CD14-positive monocyte (primary cell): ENCODE measurements at regions not wholly inside any gene's neighbourhood (a gene's known extent, or its start where the extent isn't known, plus 50 kb on each side); places are given as distances from the start of the nearest gene placed in this dataset.
"Not testable (repeated sequence)": the region's sequence is repeated elsewhere in the genome, so short reads cannot be mapped to it uniquely, and the experiment has no call there.

Experiments
- DNase-seq, 3 donors: peaks; one replicate each; pipeline ENCODE4 v3.0.0-alpha.2; 2011 to 2022
- H2AFZ ChIP-seq: 2 replicates; pipeline ENCODE4 v1.6.0; 2012; ENCODE audit warnings: mild to moderate bottlenecking, low read depth, low read length, inconsistent platforms; ENCODE audit not compliant: insufficient read depth, poor library complexity, severe bottlenecking
- H3K27ac ChIP-seq, 2 donors: 1 replicate in 1 of 2; 2 replicates in 1 of 2; pipeline ENCODE4 v1.5.1; 2012 to 2013; ENCODE audit warnings: low read length in 2 of 2, control low read depth in 1 of 2, inconsistent platforms in 1 of 2, low read depth in 1 of 2, mild to moderate bottlenecking in 1 of 2
- H3K27me3 ChIP-seq, 2 donors: one replicate each; pipeline versions ENCODE4 v1.6.0 to v1.6.1; 2011 to 2013; ENCODE audit warnings: low read length in 2 of 2; ENCODE audit not compliant: control insufficient read depth in 2 of 2, insufficient read depth in 2 of 2
- H3K36me3 ChIP-seq, 2 donors: replicated peaks in 1 of 2; 1 replicate in 1 of 2; 2 replicates in 1 of 2; pipeline versions ENCODE4 v1.5.1 to v1.6.1; 2012 to 2013; ENCODE audit warnings: low read length in 2 of 2, control low read depth in 1 of 2, inconsistent platforms in 1 of 2, mild to moderate bottlenecking in 1 of 2; ENCODE audit not compliant: insufficient read depth in 2 of 2, control insufficient read depth in 1 of 2
- H3K4me1 ChIP-seq, 2 donors: 1 replicate in 1 of 2; 2 replicates in 1 of 2; pipeline versions ENCODE4 v1.5.1 to v1.6.1; 2012 to 2013; ENCODE audit warnings: low read length in 2 of 2, control low read depth in 1 of 2, inconsistent platforms in 1 of 2, mild to moderate bottlenecking in 1 of 2, moderate library complexity in 1 of 2; ENCODE audit not compliant: insufficient read depth in 2 of 2, control insufficient read depth in 1 of 2
- H3K4me2 ChIP-seq: replicated peaks from 2 replicates; pipeline ENCODE3; 2012; ENCODE audit warnings: low read length, moderate library complexity, mild to moderate bottlenecking; ENCODE audit not compliant: poor library complexity, severe bottlenecking; ENCODE audit errors: extremely low read depth
- H3K4me3 ChIP-seq, 3 experiments: fragments of 200-600 bp in 1 of 3; sonication (generic) in 1 of 3; replicated peaks in 1 of 3; 1 replicate in 2 of 3; 2 replicates in 1 of 3; pipeline ENCODE4 v1.5.1; 2011 to 2013; ENCODE audit warnings: low read length in 3 of 3, mild to moderate bottlenecking in 3 of 3, control low read depth in 2 of 3, low read depth in 2 of 3, inconsistent platforms in 1 of 3, moderate library complexity in 1 of 3
- H3K79me2 ChIP-seq: 2 replicates; pipeline ENCODE4 v1.6.0; 2012; ENCODE audit warnings: mild to moderate bottlenecking, control low read depth, inconsistent platforms, low read length, moderate library complexity; ENCODE audit not compliant: insufficient read depth
- H3K9ac ChIP-seq: 2 replicates; pipeline ENCODE4 v1.6.0; 2017; ENCODE audit warnings: low read length, mild to moderate bottlenecking; ENCODE audit not compliant: insufficient read depth, poor library complexity, severe bottlenecking
- H3K9me3 ChIP-seq, 2 donors: replicated peaks in 1 of 2; 1 replicate in 1 of 2; 2 replicates in 1 of 2; pipeline versions ENCODE4 v1.5.1 to v1.6.1; 2012 to 2013; ENCODE audit warnings: low read length in 2 of 2, control low read depth in 1 of 2; ENCODE audit not compliant: control insufficient read depth in 1 of 2, insufficient read depth in 1 of 2
- H4K20me1 ChIP-seq: 2 replicates; pipeline ENCODE4 v1.6.0; 2012; ENCODE audit warnings: mild to moderate bottlenecking, low read length, control low read depth, moderate library complexity; ENCODE audit not compliant: insufficient read depth
- H3K27ac Mint-ChIP-seq, 7 donors: one replicate each; pipeline ENCODE4 v1.8.0; 2020; ENCODE audit warnings: mild to moderate bottlenecking in 7 of 7, mixed read lengths in 7 of 7, moderate library complexity in 6 of 7, inconsistent platforms in 2 of 7
- H3K27me3 Mint-ChIP-seq, 3 donors: one replicate each; pipeline ENCODE4 v1.8.0; 2021 to 2022; ENCODE audit warnings: low read depth in 3 of 3, mild to moderate bottlenecking in 3 of 3, mixed read lengths in 3 of 3, moderate library complexity in 3 of 3, inconsistent platforms in 1 of 3
- H3K36me3 Mint-ChIP-seq, 2 donors: one replicate each; pipeline ENCODE4 v1.8.0; 2020; ENCODE audit warnings: mixed read lengths in 2 of 2, inconsistent platforms in 1 of 2, mild to moderate bottlenecking in 1 of 2
- H3K4me1 Mint-ChIP-seq: one replicate; pipeline ENCODE4 v1.8.0; 2020; ENCODE audit warnings: mild to moderate bottlenecking, mixed read lengths
- H3K4me3 Mint-ChIP-seq, 2 donors: one replicate each; pipeline ENCODE4 v1.8.0; 2020; ENCODE audit warnings: mild to moderate bottlenecking in 2 of 2, mixed read lengths in 2 of 2, moderate library complexity in 1 of 2
- H3K9me3 Mint-ChIP-seq, 7 donors: one replicate each; pipeline ENCODE4 v1.8.0; 2020 to 2022; ENCODE audit warnings: mixed read lengths in 7 of 7, mild to moderate bottlenecking in 6 of 7, moderate library complexity in 6 of 7, inconsistent platforms in 2 of 7
- WGBS: methylation state at CpG from one replicate; pipeline ENCODE4 v1.1.5; 2013; ENCODE audit warnings: missing lambda C conversion rate; ENCODE audit not compliant: insufficient coverage; 5-methylcytosine and 5-hydroxymethylcytosine counted together
- intact Hi-C, 2 donors: fragments of 100-400 bp; cut with micrococcal nuclease; formaldehyde crosslinking; loops; one replicate each; pipeline versions ENCODE4 v1.15.0 to v1.15.1; 2023
- TF ChIP-seq, protein P1 (sequence below): fragments of 200-600 bp; IDR thresholded peaks from one replicate; pipeline ENCODE4 v1.8.0; 2022; ENCODE audit warnings: antibody characterized with exemption, mild to moderate bottlenecking

- TF ChIP-seq, protein P1, sequence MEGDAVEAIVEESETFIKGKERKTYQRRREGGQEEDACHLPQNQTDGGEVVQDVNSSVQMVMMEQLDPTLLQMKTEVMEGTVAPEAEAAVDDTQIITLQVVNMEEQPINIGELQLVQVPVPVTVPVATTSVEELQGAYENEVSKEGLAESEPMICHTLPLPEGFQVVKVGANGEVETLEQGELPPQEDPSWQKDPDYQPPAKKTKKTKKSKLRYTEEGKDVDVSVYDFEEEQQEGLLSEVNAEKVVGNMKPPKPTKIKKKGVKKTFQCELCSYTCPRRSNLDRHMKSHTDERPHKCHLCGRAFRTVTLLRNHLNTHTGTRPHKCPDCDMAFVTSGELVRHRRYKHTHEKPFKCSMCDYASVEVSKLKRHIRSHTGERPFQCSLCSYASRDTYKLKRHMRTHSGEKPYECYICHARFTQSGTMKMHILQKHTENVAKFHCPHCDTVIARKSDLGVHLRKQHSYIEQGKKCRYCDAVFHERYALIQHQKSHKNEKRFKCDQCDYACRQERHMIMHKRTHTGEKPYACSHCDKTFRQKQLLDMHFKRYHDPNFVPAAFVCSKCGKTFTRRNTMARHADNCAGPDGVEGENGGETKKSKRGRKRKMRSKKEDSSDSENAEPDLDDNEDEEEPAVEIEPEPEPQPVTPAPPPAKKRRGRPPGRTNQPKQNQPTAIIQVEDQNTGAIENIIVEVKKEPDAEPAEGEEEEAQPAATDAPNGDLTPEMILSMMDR: no peak
- no peaks in the 10 kb centered on the region for H3K36me3 Mint-ChIP-seq
- H3K4me1 ChIP-seq: no peaks in the 10 kb centered on the region
- no peak overlapping the region for H3K27ac ChIP-seq
- intact Hi-C loops: no loop called here
- H3K4me1 Mint-ChIP-seq: no peaks in the 10 kb centered on the region
- no peak overlapping the region for H2AFZ ChIP-seq
- H3K4me3 ChIP-seq: no peak overlapping the region
- H3K27me3 Mint-ChIP-seq: no peaks in the 10 kb centered on the region
- H3K9me3 ChIP-seq: peaks cover 6 to 11% of the 10 kb centered on the region in 2 donors
- no peak overlapping the region for H3K9ac ChIP-seq
- no peak for DNase-seq
- no peaks in the 10 kb centered on the region for H3K27me3 ChIP-seq
- no peaks in the 10 kb centered on the region for H3K79me2 ChIP-seq
- H3K27ac Mint-ChIP-seq: no peak overlapping the region
- H3K4me2 ChIP-seq: no peak overlapping the region
- H3K9me3 Mint-ChIP-seq: peaks cover 1 to 17% (median 7%) of the 10 kb centered on the region in 7 donors
- no peak overlapping the region for H3K4me3 Mint-ChIP-seq
- no peaks in the 10 kb centered on the region for H3K36me3 ChIP-seq
- no peaks in the 10 kb centered on the region for H4K20me1 ChIP-seq
These were observed 195.9 kb upstream of the ZNF804A start for GRCh38 chr2:184402381-184402780.

DNA sequence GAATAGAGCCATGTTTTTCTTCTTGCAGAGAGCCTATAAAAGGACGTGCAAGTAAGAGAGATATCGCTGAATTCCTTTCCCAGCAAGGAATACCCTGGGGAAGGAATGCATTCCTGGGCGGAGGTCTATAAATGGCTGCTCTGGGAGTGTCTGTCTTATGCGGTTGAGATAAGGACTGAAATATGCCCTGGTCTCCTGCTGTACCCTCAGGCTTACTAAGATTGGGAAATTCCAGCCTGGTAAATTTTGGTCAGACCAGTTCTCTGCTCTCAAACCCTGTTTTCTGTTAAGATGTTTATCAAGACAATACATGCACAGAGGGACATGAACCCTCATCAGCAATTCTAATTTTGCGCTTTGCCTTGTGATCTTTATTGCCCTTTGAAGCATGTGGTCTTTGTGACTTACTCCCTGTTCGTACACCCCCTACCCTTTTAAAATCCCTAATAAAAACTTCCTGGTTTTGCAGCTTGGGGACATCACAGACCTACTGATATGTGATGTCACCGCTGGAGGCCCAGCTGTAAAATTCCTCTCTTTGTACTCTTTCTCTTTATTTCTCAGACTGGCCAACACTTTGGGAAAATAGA, 191.2 kb upstream of the ZNF804A start:
- DNase-seq, H3K27ac Mint-ChIP-seq, H2AFZ ChIP-seq, intact Hi-C loops, H3K4me1 ChIP-seq, H3K4me2 ChIP-seq, H3K4me1 Mint-ChIP-seq, H3K36me3 ChIP-seq, H3K9ac ChIP-seq, H3K36me3 Mint-ChIP-seq, H3K27ac ChIP-seq, H3K4me3 Mint-ChIP-seq, H3K27me3 Mint-ChIP-seq, H4K20me1 ChIP-seq, H3K27me3 ChIP-seq, H3K4me3 ChIP-seq, H3K79me2 ChIP-seq: not testable (repeated sequence)
- peaks cover 2 to 21% (median 11%) of the 10 kb centered on the region in 7 donors for H3K9me3 Mint-ChIP-seq
- WGBS: 90% methylated on average over 6 of the region's 7 CpGs
- H3K9me3 ChIP-seq: peaks cover 8 to 11% of the 10 kb centered on the region in 2 donors
